NT2/D1 (cell line): ENCODE measurements at regions not wholly inside any gene's neighbourhood (a gene's known extent, or its start where the extent isn't known, plus 50 kb on each side); places are given as distances from the start of the nearest gene placed in this dataset.

Experiments used
- YY1 ChIP-seq: IDR thresholded peaks from 2 replicates; pipeline ENCODE4 v1.6.1; 2011; ENCODE audit not compliant: insufficient read length, insufficient read depth
- ZNF274 ChIP-seq: IDR thresholded peaks from 2 replicates; pipeline ENCODE4 v1.6.1; 2011; ENCODE audit warnings: mild to moderate bottlenecking, low read depth, low read length

DNA sequence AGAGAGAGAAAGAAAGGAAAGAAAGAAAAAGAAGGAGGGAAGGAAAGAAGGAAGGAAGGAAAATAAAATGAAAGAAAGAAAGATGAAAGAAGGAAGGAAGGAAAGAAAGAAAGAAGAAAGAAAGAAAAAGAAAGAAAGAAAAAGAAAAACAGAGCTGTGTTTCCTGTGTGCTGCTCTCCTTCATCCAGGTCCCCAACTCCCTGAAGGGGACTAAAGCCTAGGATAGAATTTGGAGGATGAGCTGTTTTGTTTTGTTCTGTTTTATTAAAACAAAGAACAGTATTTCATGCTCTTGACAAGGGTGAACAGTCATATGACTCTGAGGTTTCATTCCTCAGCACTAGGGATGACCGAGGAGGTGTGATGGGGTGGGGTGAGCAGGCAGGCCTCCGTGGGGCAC is 164.8 kb upstream of the NDN start:
- TF ChIP-seq ZNF274 (no peak), YY1 (no peak)
